ENCODE measurements at regions not wholly inside any gene's neighbourhood (a gene's known extent, or its start where the extent isn't known, plus 50 kb on each side); places are given as distances from the start of the nearest gene placed in this dataset.

DNA sequence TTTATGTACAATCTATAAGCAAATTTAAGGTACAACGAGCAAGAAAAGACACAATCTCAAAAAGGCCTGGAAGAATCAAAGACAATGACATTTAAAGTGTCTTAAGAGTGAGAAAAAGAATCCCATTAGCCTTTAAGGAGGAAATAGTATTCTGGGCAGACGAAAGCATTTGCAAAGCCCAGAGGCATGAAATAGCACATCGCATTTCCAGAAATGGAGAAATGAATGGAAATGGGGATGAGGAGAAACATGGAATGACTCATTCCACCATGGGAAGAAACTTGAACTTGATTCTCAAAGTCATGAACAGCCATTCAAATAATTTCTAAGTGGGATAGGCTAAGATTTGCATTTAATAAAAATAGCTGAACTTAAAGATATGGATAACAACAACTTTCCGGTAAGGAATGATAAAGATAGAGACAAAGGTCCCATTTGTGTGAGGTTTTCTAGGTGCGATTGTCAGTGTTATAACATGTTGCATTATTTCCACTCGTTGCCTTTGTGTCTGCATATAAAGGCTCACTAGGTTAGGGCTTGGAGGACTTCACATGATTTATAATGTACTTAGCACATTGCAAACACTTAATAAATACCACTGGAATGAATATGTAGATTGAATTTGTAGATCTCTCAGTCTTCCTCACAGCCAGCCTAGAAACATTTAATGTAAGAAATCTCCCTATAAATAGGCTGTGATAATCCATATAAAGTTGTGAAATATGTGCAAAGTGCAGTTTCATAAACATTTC, 310.3 kb upstream of the KLF6 start:
- DNase-seq (ENCODE audit: extremely low read depth in 1 of 4, low spot score in 3 of 4) = no peak
- Histone ChIP-seq H3K9ac (ENCODE audit: insufficient read depth in 1 of 2, low read depth in 2 of 2, low read length in 2 of 2) (no peak overlapping the region), H3K4me2 (ENCODE audit: insufficient read depth, low read length) (no peak overlapping the region), H3K27ac (ENCODE audit: extremely low read depth, low read depth, low read length) (no peak overlapping the region), H3K79me2 (ENCODE audit: control insufficient read depth, insufficient read depth, low read length) (no peaks in the 10 kb centered on the region), H3K36me3 (ENCODE audit: control insufficient read depth, insufficient read depth, low read length) (no peaks in the 10 kb centered on the region), H3K4me1 (replicated peaks in 1 of 2; ENCODE audit: control insufficient read depth in 2 of 2, insufficient read depth in 2 of 2, low read length in 2 of 2) (no peaks in the 10 kb centered on the region), H3K9me3 (replicated peaks; ENCODE audit: control insufficient read depth, insufficient read depth, low read depth, low read length) (no peaks in the 10 kb centered on the region), H3K4me3 (no peak overlapping the region), H3K9me1 (ENCODE audit: control insufficient read depth, insufficient read depth, low read length) (no peaks in the 10 kb centered on the region), H4K20me1 (replicated peaks; ENCODE audit: control insufficient read depth, insufficient read depth, low read length) (no peaks in the 10 kb centered on the region), H3K27me3 (ENCODE audit: control insufficient read depth in 2 of 2, insufficient read depth in 2 of 2, low read length in 2 of 2) (peaks cover 7 to 10% of the 10 kb centered on the region in 2 experiments; a peak in 3 of 5 replicates), H2AFZ (ENCODE audit: low read depth, low read length) (no peak overlapping the region)
- WGBS (ENCODE audit: insufficient coverage, low coverage, missing lambda C conversion rate) = 5% methylated on average over 6 of the region's 6 CpGs
- CTCF ChIA-PET (ENCODE audit: low intra/inter-chr PET ratio) = no interaction called here
- intact Hi-C loops (cut with micrococcal nuclease) = no loop called here
- ATAC-seq = no peak
- TF ChIP-seq ILF3 (IDR thresholded peaks at IDR 0.05; ENCODE audit: borderline replicate concordance) = no peak
- TF ChIP-seq, protein P1, sequence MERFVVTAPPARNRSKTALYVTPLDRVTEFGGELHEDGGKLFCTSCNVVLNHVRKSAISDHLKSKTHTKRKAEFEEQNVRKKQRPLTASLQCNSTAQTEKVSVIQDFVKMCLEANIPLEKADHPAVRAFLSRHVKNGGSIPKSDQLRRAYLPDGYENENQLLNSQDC (CRISPR knock-in tag; IDR thresholded peaks at IDR 0.05) = no peak
- TF ChIP-seq PURB (CRISPR knock-in tag; IDR thresholded peaks at IDR 0.05; ENCODE audit: low read depth) = no peak
- no peak for TF ChIP-seq STAT5A (IDR thresholded peaks at IDR 0.05; ENCODE audit: borderline replicate concordance, low read length)
- TF ChIP-seq NFE2 (IDR thresholded peaks at IDR 0.05; ENCODE audit: low read depth) = no peak
- TF ChIP-seq HDAC1 (IDR thresholded peaks at IDR 0.05) = no peak
- no peak for TF ChIP-seq STAG1 (CRISPR knock-in tag; IDR thresholded peaks at IDR 0.05; ENCODE audit: borderline replicate concordance)
- TF ChIP-seq SIN3B (IDR thresholded peaks at IDR 0.05; ENCODE audit: low read depth) = no peak
- no peak for FAIRE-seq
- POLR2A ChIA-PET = no interaction called here
- in situ Hi-C loops (cut with MboI) = no loop called here
- BruUV-seq (replicated peaks) = no TSS peak

Data from K562 (cell line).